HG03460 (cell line): ENCODE measurements at regions not wholly inside any gene's neighbourhood (a gene's known extent, or its start where the extent isn't known, plus 50 kb on each side); places are given as distances from the start of the nearest gene placed in this dataset.
"Not testable (repeated sequence)": the region's sequence is repeated elsewhere in the genome, so short reads cannot be mapped to it uniquely, and the experiment has no call there.

Experiments
- ATAC-seq: cut with Tn5 transposase; IDR thresholded peaks from one replicate; pipeline ENCODE4 v1.9.1; 2021; ENCODE audit not compliant: unreplicated experiment

- no peak for ATAC-seq
Observed at GRCh38 chr6:4658486-4658885, 117.7 kb upstream of the CDYL start.

GRCh38 chr6:4656106-4656505 lies 120.1 kb upstream of the CDYL start:
- ATAC-seq, result no peak

GRCh38 chr6:4655196-4656025 lies 120.8 kb upstream of the CDYL start:
- no peak for ATAC-seq

GRCh38 chr6:4653141-4653540 lies 123.1 kb upstream of the CDYL start:
- ATAC-seq, result no peak

- no peak for ATAC-seq
Observed at GRCh38 chr6:4651831-4652467, 124.3 kb upstream of the CDYL start.

- ATAC-seq, result no peak
Observed at GRCh38 chr6:4649728-4650127, 126.5 kb upstream of the CDYL start.

GRCh38 chr6:4647414-4648365 lies 128.5 kb upstream of the CDYL start:
- no peak for ATAC-seq

GRCh38 chr6:4645713-4646360 lies 130.4 kb upstream of the CDYL start:
- no peak for ATAC-seq

GRCh38 chr6:4644996-4645395 lies 131.2 kb upstream of the CDYL start:
- ATAC-seq, result no peak

- no peak for ATAC-seq
Observed at GRCh38 chr6:4641461-4641860, 134.7 kb upstream of the CDYL start.

- no peak for ATAC-seq
Observed at GRCh38 chr6:4640139-4640538, 136.1 kb upstream of the CDYL start.

- no peak for ATAC-seq
Observed at GRCh38 chr6:4638641-4639040, 137.6 kb upstream of the CDYL start.

GRCh38 chr6:4637691-4638433 lies 138.3 kb upstream of the CDYL start:
- ATAC-seq, result peak; percentile 90

GRCh38 chr6:4636881-4637224 lies 139.4 kb upstream of the CDYL start:
- ATAC-seq, result no peak

GRCh38 chr6:4636191-4636880 lies 139.9 kb upstream of the CDYL start:
- ATAC-seq, result no peak

GRCh38 chr6:4635666-4636065 lies 140.5 kb upstream of the CDYL start:
- ATAC-seq, result no peak

GRCh38 chr6:4632421-4632820 lies 143.8 kb upstream of the CDYL start:
- no peak for ATAC-seq

- ATAC-seq, result not testable (repeated sequence)
Observed at GRCh38 chr6:4629789-4630188, 146.4 kb upstream of the CDYL start.

GRCh38 chr6:4625557-4625956 lies 150.6 kb upstream of the CDYL start:
- no peak for ATAC-seq

- no peak for ATAC-seq
Observed at GRCh38 chr6:4624726-4625125, 151.5 kb upstream of the CDYL start.
